Glutamatergic neuron (in vitro differentiated cells): ENCODE measurements at regions not wholly inside any gene's neighbourhood (a gene's known extent, or its start where the extent isn't known, plus 50 kb on each side); places are given as distances from the start of the nearest gene placed in this dataset.

Experiments
- DNase-seq: peaks from one replicate; pipeline ENCODE4 v3.0.0; 2022
- H3K27ac Mint-ChIP-seq: one replicate; pipeline ENCODE4 v1.8.0; 2020; ENCODE audit warnings: mild to moderate bottlenecking, mixed read lengths, inconsistent platforms; ENCODE audit not compliant: unreplicated experiment
- H3K27me3 Mint-ChIP-seq: one replicate; pipeline ENCODE4 v1.8.0; 2020; ENCODE audit warnings: mild to moderate bottlenecking, moderate library complexity, mixed read lengths, inconsistent platforms; ENCODE audit not compliant: unreplicated experiment
- H3K36me3 Mint-ChIP-seq: one replicate; pipeline ENCODE4 v1.8.0; 2020; ENCODE audit warnings: mild to moderate bottlenecking, mixed read lengths, inconsistent platforms; ENCODE audit not compliant: unreplicated experiment
- H3K4me1 Mint-ChIP-seq: one replicate; pipeline ENCODE4 v1.8.0; 2020; ENCODE audit warnings: mild to moderate bottlenecking, low read depth, mixed read lengths, inconsistent platforms; ENCODE audit not compliant: unreplicated experiment
- H3K4me3 Mint-ChIP-seq: one replicate; pipeline ENCODE4 v1.8.0; 2020; ENCODE audit warnings: mild to moderate bottlenecking, mixed read lengths, inconsistent platforms; ENCODE audit not compliant: unreplicated experiment
- H3K9me3 Mint-ChIP-seq: one replicate; pipeline ENCODE4 v1.8.0; 2020; ENCODE audit warnings: mild to moderate bottlenecking, moderate library complexity, mixed read lengths, inconsistent platforms; ENCODE audit not compliant: unreplicated experiment
- TF ChIP-seq, protein P1 (sequence below): fragments of 200-600 bp; sonication (generic); IDR thresholded peaks from one replicate; pipeline ENCODE4 v1.5.0; 2021; ENCODE audit not compliant: partially characterized antibody, unreplicated experiment

DNA sequence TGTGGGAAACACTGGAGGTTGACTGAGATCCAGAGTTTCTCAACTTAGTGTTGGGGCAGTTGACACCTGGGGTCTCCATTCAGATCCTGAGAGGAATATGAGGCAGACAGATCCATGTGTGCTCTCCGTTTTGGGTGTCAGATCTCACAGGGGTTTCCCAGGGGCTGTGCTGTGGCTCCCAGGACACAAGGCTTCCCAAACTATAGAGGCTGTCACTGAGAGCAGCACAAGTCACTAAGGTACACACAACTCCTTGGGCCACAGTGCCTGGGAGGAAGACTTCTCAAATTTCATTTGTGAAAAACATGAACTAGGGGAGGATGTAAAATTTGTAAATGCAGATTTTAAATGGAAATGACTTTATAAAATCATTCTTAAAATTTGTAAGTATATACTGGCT lies 363.6 kb downstream of the FBXO8 start:
- H3K4me1 Mint-ChIP-seq = no peaks in the 10 kb centered on the region

GRCh38 chr4:173919196-173919595 lies 364.3 kb downstream of the FBXO8 start:
- Mint-ChIP-seq H3K4me3 (no peak overlapping the region), H3K36me3 (no peaks in the 10 kb centered on the region), H3K27ac (no peak overlapping the region), H3K4me1 (no peaks in the 10 kb centered on the region), H3K27me3 (no peaks in the 10 kb centered on the region), H3K9me3 (no peaks in the 10 kb centered on the region)
- TF ChIP-seq, protein P1, sequence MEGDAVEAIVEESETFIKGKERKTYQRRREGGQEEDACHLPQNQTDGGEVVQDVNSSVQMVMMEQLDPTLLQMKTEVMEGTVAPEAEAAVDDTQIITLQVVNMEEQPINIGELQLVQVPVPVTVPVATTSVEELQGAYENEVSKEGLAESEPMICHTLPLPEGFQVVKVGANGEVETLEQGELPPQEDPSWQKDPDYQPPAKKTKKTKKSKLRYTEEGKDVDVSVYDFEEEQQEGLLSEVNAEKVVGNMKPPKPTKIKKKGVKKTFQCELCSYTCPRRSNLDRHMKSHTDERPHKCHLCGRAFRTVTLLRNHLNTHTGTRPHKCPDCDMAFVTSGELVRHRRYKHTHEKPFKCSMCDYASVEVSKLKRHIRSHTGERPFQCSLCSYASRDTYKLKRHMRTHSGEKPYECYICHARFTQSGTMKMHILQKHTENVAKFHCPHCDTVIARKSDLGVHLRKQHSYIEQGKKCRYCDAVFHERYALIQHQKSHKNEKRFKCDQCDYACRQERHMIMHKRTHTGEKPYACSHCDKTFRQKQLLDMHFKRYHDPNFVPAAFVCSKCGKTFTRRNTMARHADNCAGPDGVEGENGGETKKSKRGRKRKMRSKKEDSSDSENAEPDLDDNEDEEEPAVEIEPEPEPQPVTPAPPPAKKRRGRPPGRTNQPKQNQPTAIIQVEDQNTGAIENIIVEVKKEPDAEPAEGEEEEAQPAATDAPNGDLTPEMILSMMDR = no peak
- no peak for DNase-seq

More for the DNA sequence above, 363.6 kb downstream of the FBXO8 start:
- TF ChIP-seq, protein P1 = no peak
- H3K9me3 Mint-ChIP-seq = no peaks in the 10 kb centered on the region
- no peak overlapping the region for H3K4me3 Mint-ChIP-seq
- no peak overlapping the region for H3K27ac Mint-ChIP-seq
- DNase-seq = no peak
- H3K36me3 Mint-ChIP-seq = no peaks in the 10 kb centered on the region
- H3K27me3 Mint-ChIP-seq = no peaks in the 10 kb centered on the region

DNA sequence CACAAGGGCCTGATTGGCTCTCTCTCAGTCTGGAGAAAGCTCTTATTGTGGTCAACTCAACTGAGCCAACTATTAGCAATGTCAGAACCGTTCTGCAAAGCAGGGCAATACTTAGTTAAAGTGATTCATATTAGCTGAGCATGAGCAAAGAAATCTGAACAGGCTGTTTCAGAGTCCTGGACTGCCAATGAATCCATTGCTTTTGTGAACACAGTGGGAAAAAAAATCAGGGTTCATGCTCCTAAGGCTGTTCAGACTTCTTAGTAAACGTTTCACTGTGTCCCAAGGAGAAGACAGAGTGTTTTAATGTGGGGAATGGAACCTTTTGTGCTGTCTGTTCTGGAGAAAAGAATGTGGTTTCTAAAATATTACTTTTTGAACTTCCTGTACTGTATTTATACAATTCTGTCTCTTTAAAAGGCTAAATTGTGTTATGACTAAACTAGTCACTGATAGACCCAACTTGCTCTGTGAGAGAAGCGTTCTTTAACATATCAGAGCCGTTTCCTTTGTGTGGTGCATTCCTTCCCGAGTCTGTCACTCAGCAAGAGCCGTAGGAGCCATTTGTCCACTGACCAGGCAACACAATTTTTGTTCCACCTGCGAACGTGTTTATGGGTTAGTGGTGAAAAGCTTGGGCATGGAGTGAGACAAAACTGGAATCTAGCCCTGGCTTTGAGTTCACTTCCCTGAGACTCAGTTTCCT lies 366.1 kb downstream of the FBXO8 start:
- Mint-ChIP-seq H3K9me3 (no peaks in the 10 kb centered on the region), H3K4me1 (no peaks in the 10 kb centered on the region), H3K27ac (no peak overlapping the region), H3K4me3 (no peak overlapping the region), H3K36me3 (no peaks in the 10 kb centered on the region), H3K27me3 (no peaks in the 10 kb centered on the region)
- DNase-seq = no peak
- TF ChIP-seq, protein P1 = no peak

DNA sequence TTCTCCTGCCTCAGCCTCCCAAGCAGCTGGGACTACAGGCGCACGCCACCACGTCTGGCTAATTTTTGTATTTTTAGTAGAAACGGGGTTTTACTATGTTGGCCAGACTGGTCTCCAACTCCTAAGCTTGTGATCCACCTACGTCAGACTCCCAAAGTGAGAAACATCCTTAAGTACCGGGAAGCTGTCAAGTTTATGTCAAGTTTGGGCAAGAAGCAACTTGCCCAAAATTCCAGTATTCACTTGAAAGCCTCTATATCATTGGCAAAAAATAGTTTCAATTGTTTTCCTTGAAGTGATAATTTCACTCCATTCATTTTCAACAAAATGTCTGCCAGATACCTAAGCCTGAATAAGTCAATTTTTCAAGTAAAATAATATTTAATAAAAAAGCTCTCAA lies 370.0 kb downstream of the FBXO8 start:
- Mint-ChIP-seq H3K36me3 (no peaks in the 10 kb centered on the region), H3K27ac (no peak overlapping the region), H3K27me3 (no peaks in the 10 kb centered on the region), H3K4me3 (no peak overlapping the region), H3K9me3 (no peaks in the 10 kb centered on the region), H3K4me1 (no peaks in the 10 kb centered on the region)
- TF ChIP-seq, protein P1 = no peak
- DNase-seq = no peak

- DNase-seq = no peak
- TF ChIP-seq, protein P1 = no peak
- no peaks in the 10 kb centered on the region for H3K27me3 Mint-ChIP-seq
- H3K36me3 Mint-ChIP-seq = no peaks in the 10 kb centered on the region
- H3K9me3 Mint-ChIP-seq = no peaks in the 10 kb centered on the region
- H3K4me1 Mint-ChIP-seq = no peaks in the 10 kb centered on the region
- H3K27ac Mint-ChIP-seq = no peak overlapping the region
- no peak overlapping the region for H3K4me3 Mint-ChIP-seq
These were observed 371.1 kb downstream of the FBXO8 start for GRCh38 chr4:173912384-173912783.
